ENCODE measurements at regions not wholly inside any gene's neighbourhood (a gene's known extent, or its start where the extent isn't known, plus 50 kb on each side); places are given as distances from the start of the nearest gene placed in this dataset.
"Not testable (repeated sequence)": the region's sequence is repeated elsewhere in the genome, so short reads cannot be mapped to it uniquely, and the experiment has no call there.

GRCh38 chr4:159867673-159868072, 764.8 kb downstream of the RAPGEF2 start:
- H3K9me3 ChIP-seq = no peaks in the 10 kb centered on the region
- H3K4me1 ChIP-seq (ENCODE audit: low read depth) = no peaks in the 10 kb centered on the region
- DNase-seq = no peak
- H3K36me3 ChIP-seq (ENCODE audit: low read depth) = no peaks in the 10 kb centered on the region
- no peak for TF ChIP-seq CTCF (IDR thresholded peaks at IDR 0.05)
- H3K4me3 ChIP-seq = no peak overlapping the region
- intact Hi-C loops (cut with DNase I, micrococcal nuclease) = no loop called here
- ATAC-seq = no peak

GRCh38 chr4:159868936-159869335, 766.1 kb downstream of the RAPGEF2 start:
- peak in 1 of 3 donors; percentile 40 for DNase-seq

GRCh38 chr4:159871141-159871540, 768.3 kb downstream of the RAPGEF2 start:
- Histone ChIP-seq H3K9me3 (no peaks in the 10 kb centered on the region), H3K4me3 (no peak overlapping the region), H3K4me1 (ENCODE audit: low read depth) (no peaks in the 10 kb centered on the region), H3K36me3 (ENCODE audit: low read depth) (no peaks in the 10 kb centered on the region)
- intact Hi-C loops (cut with DNase I, micrococcal nuclease) = no loop called here
- no peak for TF ChIP-seq CTCF (IDR thresholded peaks at IDR 0.05)
- DNase-seq (no peak), ATAC-seq (no peak)

More at GRCh38 chr4:159868936-159869335, 766.1 kb downstream of the RAPGEF2 start:
- H3K9me3 ChIP-seq; H3K36me3 ChIP-seq (ENCODE audit: low read depth); H3K4me3 ChIP-seq; intact Hi-C loops (cut with DNase I, micrococcal nuclease); H3K4me1 ChIP-seq (ENCODE audit: low read depth); ATAC-seq: not testable (repeated sequence)

- DNase-seq (no peak), ATAC-seq (no peak)
- no peaks in the 10 kb centered on the region for H3K4me1 ChIP-seq (ENCODE audit: low read depth)
- no peak for TF ChIP-seq CTCF (IDR thresholded peaks at IDR 0.05)
- H3K36me3 ChIP-seq (ENCODE audit: low read depth) = no peaks in the 10 kb centered on the region
- intact Hi-C loops (cut with DNase I, micrococcal nuclease) = no loop called here
- H3K9me3 ChIP-seq = no peaks in the 10 kb centered on the region
- H3K4me3 ChIP-seq = no peak overlapping the region
Observed at GRCh38 chr4:159881158-159881557, 778.3 kb downstream of the RAPGEF2 start.

- Histone ChIP-seq H3K9me3 (no peaks in the 10 kb centered on the region), H3K36me3 (ENCODE audit: low read depth) (no peaks in the 10 kb centered on the region), H3K4me3 (no peak overlapping the region), H3K4me1 (ENCODE audit: low read depth) (no peaks in the 10 kb centered on the region)
- DNase-seq (no peak), ATAC-seq (no peak)
- no peak for TF ChIP-seq CTCF (IDR thresholded peaks at IDR 0.05)
- intact Hi-C loops (cut with DNase I, micrococcal nuclease) = no loop called here
Observed at GRCh38 chr4:159884989-159885388, 782.1 kb downstream of the RAPGEF2 start.

- ATAC-seq = no peak
Observed at GRCh38 chr4:159899596-159899995, 796.7 kb downstream of the RAPGEF2 start.

More at GRCh38 chr4:159899596-159899995, 796.7 kb downstream of the RAPGEF2 start:
- Histone ChIP-seq H3K4me3 (no peak overlapping the region), H3K36me3 (ENCODE audit: low read depth) (no peaks in the 10 kb centered on the region), H3K4me1 (ENCODE audit: low read depth) (no peaks in the 10 kb centered on the region), H3K9me3 (no peaks in the 10 kb centered on the region)
- no peak for TF ChIP-seq CTCF (IDR thresholded peaks at IDR 0.05)
- intact Hi-C loops (cut with DNase I, micrococcal nuclease) = no loop called here
- no peak for DNase-seq

Measured in mucosa of descending colon (tissue), 3 donors.